ENCODE measurements at regions not wholly inside any gene's neighbourhood (a gene's known extent, or its start where the extent isn't known, plus 50 kb on each side); places are given as distances from the start of the nearest gene placed in this dataset.

DNA sequence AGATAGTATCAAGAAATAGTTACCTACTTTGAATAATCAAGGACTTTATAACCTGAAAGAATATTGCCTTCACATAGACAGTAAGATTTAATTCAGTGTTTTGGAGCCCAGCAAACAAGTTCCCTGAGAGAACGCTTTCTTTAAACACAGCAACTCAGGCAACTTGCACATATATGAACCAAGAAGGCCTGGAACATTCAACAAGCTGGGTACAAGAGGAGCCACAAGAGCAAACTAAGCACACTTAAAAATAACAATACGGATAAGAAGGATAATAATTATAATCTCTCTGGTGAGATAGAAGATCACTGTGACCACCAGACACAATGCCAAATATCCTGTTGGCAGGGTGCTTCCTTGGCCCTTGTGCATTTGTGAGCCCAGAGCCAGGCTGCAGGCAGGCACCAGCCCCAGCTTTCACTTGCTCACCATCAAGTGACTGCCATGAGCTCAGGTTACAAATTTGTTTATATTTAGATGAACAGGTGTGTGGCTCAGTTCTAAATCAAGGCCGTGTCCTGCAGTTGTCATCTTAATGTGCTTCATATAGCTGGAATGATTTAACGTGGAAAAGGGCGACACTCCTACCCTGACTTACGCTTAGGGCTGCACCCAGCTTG lies 446.6 kb downstream of the IRS1 start:
- Histone ChIP-seq H3K9ac (ENCODE audit: low read depth, low read length) (no peak overlapping the region), H3K4me1 (ENCODE audit: insufficient read depth, low read length) (no peaks in the 10 kb centered on the region), H3K36me3 (ENCODE audit: insufficient read depth, low read length) (no peaks in the 10 kb centered on the region), H2AFZ (ENCODE audit: low read depth, low read length) (no peak overlapping the region), H3K4me2 (ENCODE audit: insufficient read depth, low read length) (no peak overlapping the region), H3K9me3 (ENCODE audit: insufficient read depth, low read length, severe bottlenecking) (no peaks in the 10 kb centered on the region), H3K27me3 (ENCODE audit: insufficient read depth, low read length, poor library complexity) (no peaks in the 10 kb centered on the region), H3K79me2 (ENCODE audit: insufficient read depth, low read length) (no peaks in the 10 kb centered on the region), H4K20me1 (ENCODE audit: insufficient read depth, low read length) (no peaks in the 10 kb centered on the region), H3K27ac (ENCODE audit: low read length) (no peak overlapping the region), H3K4me3 (ENCODE audit: low read depth in 1 of 2, low read length in 2 of 2) (no peak overlapping the region)
- TF ChIP-seq, protein P1, sequence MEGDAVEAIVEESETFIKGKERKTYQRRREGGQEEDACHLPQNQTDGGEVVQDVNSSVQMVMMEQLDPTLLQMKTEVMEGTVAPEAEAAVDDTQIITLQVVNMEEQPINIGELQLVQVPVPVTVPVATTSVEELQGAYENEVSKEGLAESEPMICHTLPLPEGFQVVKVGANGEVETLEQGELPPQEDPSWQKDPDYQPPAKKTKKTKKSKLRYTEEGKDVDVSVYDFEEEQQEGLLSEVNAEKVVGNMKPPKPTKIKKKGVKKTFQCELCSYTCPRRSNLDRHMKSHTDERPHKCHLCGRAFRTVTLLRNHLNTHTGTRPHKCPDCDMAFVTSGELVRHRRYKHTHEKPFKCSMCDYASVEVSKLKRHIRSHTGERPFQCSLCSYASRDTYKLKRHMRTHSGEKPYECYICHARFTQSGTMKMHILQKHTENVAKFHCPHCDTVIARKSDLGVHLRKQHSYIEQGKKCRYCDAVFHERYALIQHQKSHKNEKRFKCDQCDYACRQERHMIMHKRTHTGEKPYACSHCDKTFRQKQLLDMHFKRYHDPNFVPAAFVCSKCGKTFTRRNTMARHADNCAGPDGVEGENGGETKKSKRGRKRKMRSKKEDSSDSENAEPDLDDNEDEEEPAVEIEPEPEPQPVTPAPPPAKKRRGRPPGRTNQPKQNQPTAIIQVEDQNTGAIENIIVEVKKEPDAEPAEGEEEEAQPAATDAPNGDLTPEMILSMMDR (IDR thresholded peaks at IDR 0.05; ENCODE audit: borderline replicate concordance, extremely low read depth, low read length, poor library complexity, severe bottlenecking), result no peak
- no peak for TF ChIP-seq EZH2 (IDR thresholded peaks at IDR 0.05; ENCODE audit: borderline replicate concordance, low read depth, low read length, severe bottlenecking)
- no peak for ATAC-seq (ENCODE audit: insufficient read depth, low read depth)
- no peak for DNase-seq

DNA sequence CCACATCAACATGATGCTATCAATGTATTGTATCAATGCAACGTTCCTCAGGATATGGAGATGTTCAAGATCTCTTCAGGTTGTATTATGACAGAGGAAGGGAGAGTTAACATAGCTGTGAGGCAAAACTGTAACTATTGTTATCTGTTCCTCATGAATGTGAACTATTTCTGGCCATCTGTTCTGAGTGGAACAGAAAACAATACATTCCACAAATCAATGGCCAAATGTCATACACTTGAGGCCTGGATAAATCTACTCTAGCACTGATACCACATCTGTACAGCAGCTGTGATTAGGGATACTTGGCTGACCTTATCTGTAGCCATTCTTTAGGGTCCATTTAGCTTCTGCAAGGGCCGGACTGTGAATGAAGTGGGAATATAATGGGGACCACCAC lies 447.9 kb downstream of the IRS1 start:
- Histone ChIP-seq H3K36me3 (ENCODE audit: insufficient read depth, low read length) (no peaks in the 10 kb centered on the region), H2AFZ (ENCODE audit: low read depth, low read length) (no peak overlapping the region), H3K79me2 (ENCODE audit: insufficient read depth, low read length) (no peaks in the 10 kb centered on the region), H3K9ac (ENCODE audit: low read depth, low read length) (no peak overlapping the region), H3K9me3 (ENCODE audit: insufficient read depth, low read length, severe bottlenecking) (no peaks in the 10 kb centered on the region), H3K4me2 (ENCODE audit: insufficient read depth, low read length) (no peak overlapping the region), H3K27me3 (ENCODE audit: insufficient read depth, low read length, poor library complexity) (no peaks in the 10 kb centered on the region), H4K20me1 (ENCODE audit: insufficient read depth, low read length) (no peaks in the 10 kb centered on the region), H3K4me3 (ENCODE audit: low read depth in 1 of 2, low read length in 2 of 2) (no peak overlapping the region), H3K4me1 (ENCODE audit: insufficient read depth, low read length) (no peaks in the 10 kb centered on the region), H3K27ac (ENCODE audit: low read length) (no peak overlapping the region)
- no peak for ATAC-seq (ENCODE audit: insufficient read depth, low read depth)
- TF ChIP-seq EZH2 (IDR thresholded peaks at IDR 0.05; ENCODE audit: borderline replicate concordance, low read depth, low read length, severe bottlenecking), result no peak
- TF ChIP-seq, protein P1 (IDR thresholded peaks at IDR 0.05; ENCODE audit: borderline replicate concordance, extremely low read depth, low read length, poor library complexity, severe bottlenecking), result no peak
- no peak for DNase-seq

DNA sequence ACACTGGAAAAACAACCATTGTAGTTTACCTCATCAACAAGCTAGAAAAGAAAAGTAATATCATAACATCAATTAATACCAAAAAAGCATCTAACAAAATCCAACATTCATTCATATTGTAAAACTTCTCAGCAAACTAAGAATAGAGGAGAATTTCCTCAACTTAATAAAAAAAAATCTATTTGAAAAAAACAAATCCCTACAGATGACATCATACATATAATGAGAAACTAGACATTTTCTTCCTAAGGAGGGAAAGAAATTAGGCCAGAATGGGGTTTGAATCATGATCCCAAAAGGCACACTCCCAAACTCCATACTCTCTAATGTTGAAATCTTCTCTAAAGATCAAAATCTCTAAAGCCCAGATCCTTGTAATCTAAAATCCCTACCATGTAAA lies 460.0 kb downstream of the IRS1 start:
- no peaks in the 10 kb centered on the region for H3K27me3 ChIP-seq (ENCODE audit: insufficient read depth, low read length, poor library complexity)
- H3K9ac ChIP-seq (ENCODE audit: low read depth, low read length), result no peak overlapping the region
- no peaks in the 10 kb centered on the region for H3K4me1 ChIP-seq (ENCODE audit: insufficient read depth, low read length)
- H4K20me1 ChIP-seq (ENCODE audit: insufficient read depth, low read length), result no peaks in the 10 kb centered on the region
- no peak overlapping the region for H3K27ac ChIP-seq (ENCODE audit: low read length)
- H3K4me3 ChIP-seq (ENCODE audit: low read depth in 1 of 2, low read length in 2 of 2), result no peak overlapping the region
- no peak overlapping the region for H3K4me2 ChIP-seq (ENCODE audit: insufficient read depth, low read length)
- H3K36me3 ChIP-seq (ENCODE audit: insufficient read depth, low read length), result no peaks in the 10 kb centered on the region
- H3K79me2 ChIP-seq (ENCODE audit: insufficient read depth, low read length), result no peaks in the 10 kb centered on the region
- no peak for TF ChIP-seq EZH2 (IDR thresholded peaks at IDR 0.05; ENCODE audit: borderline replicate concordance, low read depth, low read length, severe bottlenecking)
- TF ChIP-seq, protein P1 (IDR thresholded peaks at IDR 0.05; ENCODE audit: borderline replicate concordance, extremely low read depth, low read length, poor library complexity, severe bottlenecking), result no peak
- DNase-seq, result no peak
- H2AFZ ChIP-seq (ENCODE audit: low read depth, low read length), result no peak overlapping the region
- H3K9me3 ChIP-seq (ENCODE audit: insufficient read depth, low read length, severe bottlenecking), result no peaks in the 10 kb centered on the region
- ATAC-seq (ENCODE audit: insufficient read depth, low read depth), result no peak
